ENCODE measurements at regions not wholly inside any gene's neighbourhood (a gene's known extent, or its start where the extent isn't known, plus 50 kb on each side); places are given as distances from the start of the nearest gene placed in this dataset.

DNA sequence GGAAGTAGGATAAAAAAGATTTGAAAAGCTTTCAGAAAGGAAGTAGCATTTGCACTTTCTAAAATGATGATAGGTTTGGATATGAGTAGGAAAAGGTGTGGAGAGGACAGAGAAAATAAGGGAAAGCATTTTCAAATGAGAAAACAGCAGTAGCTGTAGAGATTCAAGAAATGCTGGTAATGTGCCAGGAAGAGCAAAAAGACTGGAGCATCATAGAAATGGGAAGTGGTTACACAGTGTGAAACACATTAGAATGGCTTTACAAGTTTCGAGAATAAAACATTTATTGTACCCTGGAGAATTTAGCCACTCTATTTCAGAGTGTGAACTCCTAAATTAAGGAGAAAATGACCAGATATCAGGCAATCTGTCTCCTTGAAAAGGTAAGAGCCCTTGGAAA, 108.3 kb upstream of the CHL1 start:
- TF ChIP-seq, protein P1, sequence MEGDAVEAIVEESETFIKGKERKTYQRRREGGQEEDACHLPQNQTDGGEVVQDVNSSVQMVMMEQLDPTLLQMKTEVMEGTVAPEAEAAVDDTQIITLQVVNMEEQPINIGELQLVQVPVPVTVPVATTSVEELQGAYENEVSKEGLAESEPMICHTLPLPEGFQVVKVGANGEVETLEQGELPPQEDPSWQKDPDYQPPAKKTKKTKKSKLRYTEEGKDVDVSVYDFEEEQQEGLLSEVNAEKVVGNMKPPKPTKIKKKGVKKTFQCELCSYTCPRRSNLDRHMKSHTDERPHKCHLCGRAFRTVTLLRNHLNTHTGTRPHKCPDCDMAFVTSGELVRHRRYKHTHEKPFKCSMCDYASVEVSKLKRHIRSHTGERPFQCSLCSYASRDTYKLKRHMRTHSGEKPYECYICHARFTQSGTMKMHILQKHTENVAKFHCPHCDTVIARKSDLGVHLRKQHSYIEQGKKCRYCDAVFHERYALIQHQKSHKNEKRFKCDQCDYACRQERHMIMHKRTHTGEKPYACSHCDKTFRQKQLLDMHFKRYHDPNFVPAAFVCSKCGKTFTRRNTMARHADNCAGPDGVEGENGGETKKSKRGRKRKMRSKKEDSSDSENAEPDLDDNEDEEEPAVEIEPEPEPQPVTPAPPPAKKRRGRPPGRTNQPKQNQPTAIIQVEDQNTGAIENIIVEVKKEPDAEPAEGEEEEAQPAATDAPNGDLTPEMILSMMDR (IDR thresholded peaks at IDR 0.05): no peak
- TF ChIP-seq POLR2A (IDR thresholded peaks at IDR 0.05): no peak
- TF ChIP-seq POLR2AphosphoS5 (IDR thresholded peaks at IDR 0.05; ENCODE audit: insufficient read depth in 1 of 2, low read depth in 1 of 2): no peak

Measured in vagina (tissue), 2 donors.